ENCODE measurements at regions not wholly inside any gene's neighbourhood (a gene's known extent, or its start where the extent isn't known, plus 50 kb on each side); places are given as distances from the start of the nearest gene placed in this dataset.
"Not testable (repeated sequence)": the region's sequence is repeated elsewhere in the genome, so short reads cannot be mapped to it uniquely, and the experiment has no call there.

DNA sequence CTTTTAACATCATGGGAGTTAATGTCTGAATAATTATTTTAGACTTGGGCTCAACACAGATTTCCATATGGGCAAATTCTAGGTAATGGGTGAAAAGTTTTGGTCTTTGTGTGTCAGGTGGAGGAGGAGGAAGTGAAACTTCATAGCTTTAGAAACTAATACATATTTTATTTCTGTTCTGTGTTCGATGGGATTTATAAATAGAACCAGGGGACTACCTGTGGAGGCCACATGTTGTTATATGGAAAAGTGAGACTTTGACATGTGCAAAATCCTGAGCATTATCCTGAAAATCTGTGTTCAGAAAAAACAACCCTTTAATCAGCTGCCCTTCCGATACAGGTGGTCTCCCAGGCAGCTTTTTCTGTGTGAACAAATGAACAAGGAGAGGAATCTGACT is 209.5 kb downstream of the SOX2 start (continued):
- TF ChIP-seq, protein P1, sequence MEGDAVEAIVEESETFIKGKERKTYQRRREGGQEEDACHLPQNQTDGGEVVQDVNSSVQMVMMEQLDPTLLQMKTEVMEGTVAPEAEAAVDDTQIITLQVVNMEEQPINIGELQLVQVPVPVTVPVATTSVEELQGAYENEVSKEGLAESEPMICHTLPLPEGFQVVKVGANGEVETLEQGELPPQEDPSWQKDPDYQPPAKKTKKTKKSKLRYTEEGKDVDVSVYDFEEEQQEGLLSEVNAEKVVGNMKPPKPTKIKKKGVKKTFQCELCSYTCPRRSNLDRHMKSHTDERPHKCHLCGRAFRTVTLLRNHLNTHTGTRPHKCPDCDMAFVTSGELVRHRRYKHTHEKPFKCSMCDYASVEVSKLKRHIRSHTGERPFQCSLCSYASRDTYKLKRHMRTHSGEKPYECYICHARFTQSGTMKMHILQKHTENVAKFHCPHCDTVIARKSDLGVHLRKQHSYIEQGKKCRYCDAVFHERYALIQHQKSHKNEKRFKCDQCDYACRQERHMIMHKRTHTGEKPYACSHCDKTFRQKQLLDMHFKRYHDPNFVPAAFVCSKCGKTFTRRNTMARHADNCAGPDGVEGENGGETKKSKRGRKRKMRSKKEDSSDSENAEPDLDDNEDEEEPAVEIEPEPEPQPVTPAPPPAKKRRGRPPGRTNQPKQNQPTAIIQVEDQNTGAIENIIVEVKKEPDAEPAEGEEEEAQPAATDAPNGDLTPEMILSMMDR (IDR thresholded peaks at IDR 0.05; ENCODE audit: low read depth, low read length, missing input control), result no peak
- TF ChIP-seq RXRA (IDR thresholded peaks at IDR 0.05), result no peak
- no peak for TF ChIP-seq HNF4A (conservative IDR thresholded peaks at IDR 0.05)
- no peak for TF ChIP-seq HNF4G (IDR thresholded peaks at IDR 0.05)
- TF ChIP-seq SP1 (IDR thresholded peaks at IDR 0.05), result no peak
- TF ChIP-seq EGR1 (IDR thresholded peaks at IDR 0.05; ENCODE audit: low read depth in 2 of 2), result no peak
- no peak for TF ChIP-seq ATF3 (IDR thresholded peaks at IDR 0.05)
- no peak for TF ChIP-seq RAD21 (IDR thresholded peaks at IDR 0.05)

DNA sequence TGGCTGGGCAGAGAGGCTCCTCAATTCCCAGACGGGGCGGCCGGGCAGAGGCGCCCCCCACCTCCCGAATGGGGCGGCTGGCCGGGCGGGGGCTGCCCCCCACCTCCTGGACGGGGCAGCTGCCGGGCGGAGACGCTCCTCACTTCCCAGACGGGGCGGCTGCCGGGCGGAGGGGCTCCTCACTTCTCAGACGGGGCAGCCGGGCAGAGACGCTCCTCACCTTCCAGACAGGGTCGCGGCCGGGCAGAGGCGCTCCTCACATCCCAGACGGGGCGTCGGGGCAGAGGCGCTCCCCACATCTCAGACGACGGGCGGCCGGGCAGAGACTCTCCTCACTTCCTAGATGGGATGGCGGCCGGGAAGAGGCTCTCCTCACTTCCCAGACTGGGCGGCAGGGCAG is 214.1 kb downstream of the SOX2 start:
- not testable (repeated sequence) for H3K27me3 ChIP-seq (ENCODE audit: control insufficient read depth in 4 of 4, insufficient read depth in 4 of 4, low read length in 3 of 4); H3K27ac ChIP-seq (ENCODE audit: low read depth in 1 of 2, low read length in 2 of 2); H3K9me3 ChIP-seq (ENCODE audit: control insufficient read depth in 4 of 4, low read length in 3 of 4); H3K4me3 ChIP-seq (ENCODE audit: low read depth in 1 of 3, low read length in 3 of 3); H3K9ac ChIP-seq (ENCODE audit: low read depth in 1 of 2, low read length in 2 of 2); H3K36me3 ChIP-seq (ENCODE audit: control insufficient read depth in 4 of 4, insufficient read depth in 3 of 4, low read depth in 1 of 4, low read length in 3 of 4); H3K4me1 ChIP-seq (ENCODE audit: control insufficient read depth in 4 of 4, insufficient read depth in 4 of 4, low read length in 3 of 4); DNase-seq (ENCODE audit: low spot score)
- 89% methylated on average over 34 of the region's 34 CpGs for WGBS

DNA sequence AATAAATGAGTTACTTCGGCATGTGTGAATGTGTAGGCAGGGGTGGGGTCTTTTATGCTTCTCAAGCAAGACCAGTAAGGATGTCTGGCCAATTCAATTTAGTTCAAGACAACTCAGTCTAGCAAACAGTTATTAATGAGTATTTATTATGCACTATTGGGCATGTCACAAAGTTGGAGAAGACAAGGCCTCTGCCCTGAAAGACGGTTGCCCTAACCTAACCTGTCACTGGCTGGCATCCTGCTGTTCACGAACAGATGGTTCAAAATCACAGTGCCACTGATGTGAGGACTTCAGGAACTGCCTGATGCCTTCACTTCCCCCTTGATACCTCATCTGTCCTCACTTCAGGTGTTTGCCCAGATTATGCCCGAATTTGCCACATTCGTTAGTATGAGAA is 217.8 kb downstream of the SOX2 start:
- WGBS, result 81% methylated on average over 5 of the region's 5 CpGs
- no peak overlapping the region for H3K4me3 ChIP-seq (ENCODE audit: low read depth in 1 of 3, low read length in 3 of 3)
- no peak for TF ChIP-seq NR2F2 (IDR thresholded peaks at IDR 0.05)
- TF ChIP-seq, protein P2, sequence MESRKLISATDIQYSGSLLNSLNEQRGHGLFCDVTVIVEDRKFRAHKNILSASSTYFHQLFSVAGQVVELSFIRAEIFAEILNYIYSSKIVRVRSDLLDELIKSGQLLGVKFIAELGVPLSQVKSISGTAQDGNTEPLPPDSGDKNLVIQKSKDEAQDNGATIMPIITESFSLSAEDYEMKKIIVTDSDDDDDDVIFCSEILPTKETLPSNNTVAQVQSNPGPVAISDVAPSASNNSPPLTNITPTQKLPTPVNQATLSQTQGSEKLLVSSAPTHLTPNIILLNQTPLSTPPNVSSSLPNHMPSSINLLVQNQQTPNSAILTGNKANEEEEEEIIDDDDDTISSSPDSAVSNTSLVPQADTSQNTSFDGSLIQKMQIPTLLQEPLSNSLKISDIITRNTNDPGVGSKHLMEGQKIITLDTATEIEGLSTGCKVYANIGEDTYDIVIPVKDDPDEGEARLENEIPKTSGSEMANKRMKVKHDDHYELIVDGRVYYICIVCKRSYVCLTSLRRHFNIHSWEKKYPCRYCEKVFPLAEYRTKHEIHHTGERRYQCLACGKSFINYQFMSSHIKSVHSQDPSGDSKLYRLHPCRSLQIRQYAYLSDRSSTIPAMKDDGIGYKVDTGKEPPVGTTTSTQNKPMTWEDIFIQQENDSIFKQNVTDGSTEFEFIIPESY (IDR thresholded peaks at IDR 0.05), result no peak
- TF ChIP-seq HNF4A (conservative IDR thresholded peaks at IDR 0.05), result no peak
- TF ChIP-seq HNF4G (IDR thresholded peaks at IDR 0.05), result no peak
- no peak for TF ChIP-seq FOXA1 (IDR thresholded peaks at IDR 0.05)
- no peak for TF ChIP-seq SP1 (IDR thresholded peaks at IDR 0.05)
- TF ChIP-seq FOXA2 (IDR thresholded peaks at IDR 0.05), result no peak
- TF ChIP-seq ATF3 (IDR thresholded peaks at IDR 0.05), result no peak
- TF ChIP-seq RXRA (IDR thresholded peaks at IDR 0.05), result no peak
- no peak for TF ChIP-seq JUND (IDR thresholded peaks at IDR 0.05)
- no peak for DNase-seq (ENCODE audit: low spot score)
- H3K27me3 ChIP-seq (ENCODE audit: control insufficient read depth in 4 of 4, insufficient read depth in 4 of 4, low read length in 3 of 4), result no peaks in the 10 kb centered on the region
- H3K9me3 ChIP-seq (ENCODE audit: control insufficient read depth in 4 of 4, low read length in 3 of 4), result no peaks in the 10 kb centered on the region
- no peaks in the 10 kb centered on the region for H3K36me3 ChIP-seq (ENCODE audit: control insufficient read depth in 4 of 4, insufficient read depth in 3 of 4, low read depth in 1 of 4, low read length in 3 of 4)
- H3K4me1 ChIP-seq (ENCODE audit: control insufficient read depth in 4 of 4, insufficient read depth in 4 of 4, low read length in 3 of 4), result no peaks in the 10 kb centered on the region
- no peak overlapping the region for H3K27ac ChIP-seq (ENCODE audit: low read depth in 1 of 2, low read length in 2 of 2)
- no peak overlapping the region for H3K9ac ChIP-seq (ENCODE audit: low read depth in 1 of 2, low read length in 2 of 2)

- no peak overlapping the region for H3K4me3 ChIP-seq (ENCODE audit: low read depth in 1 of 3, low read length in 3 of 3)
- DNase-seq (ENCODE audit: low spot score), result no peak
- no peak overlapping the region for H3K9ac ChIP-seq (ENCODE audit: low read depth in 1 of 2, low read length in 2 of 2)
- H3K27me3 ChIP-seq (ENCODE audit: control insufficient read depth in 4 of 4, insufficient read depth in 4 of 4, low read length in 3 of 4), result no peaks in the 10 kb centered on the region
- TF ChIP-seq HNF4A (conservative IDR thresholded peaks at IDR 0.05), result no peak
- no peak for TF ChIP-seq JUND (IDR thresholded peaks at IDR 0.05)
- TF ChIP-seq NR2F2 (IDR thresholded peaks at IDR 0.05), result no peak
- no peak for TF ChIP-seq GABPA (IDR thresholded peaks at IDR 0.05 in 1 of 2, conservative IDR thresholded peaks at IDR 0.05 in 1 of 2)
- no peak for TF ChIP-seq EGR1 (IDR thresholded peaks at IDR 0.05; ENCODE audit: low read depth in 2 of 2)
- no peak for TF ChIP-seq YY1 (IDR thresholded peaks at IDR 0.05)
- TF ChIP-seq RXRA (IDR thresholded peaks at IDR 0.05), result no peak
- no peak for TF ChIP-seq HNF4G (IDR thresholded peaks at IDR 0.05)
- no peak overlapping the region for H3K27ac ChIP-seq (ENCODE audit: low read depth in 1 of 2, low read length in 2 of 2)
- WGBS, result 77% methylated on average over 4 of the region's 4 CpGs
- H3K9me3 ChIP-seq (ENCODE audit: control insufficient read depth in 4 of 4, low read length in 3 of 4), result no peaks in the 10 kb centered on the region
- H3K4me1 ChIP-seq (ENCODE audit: control insufficient read depth in 4 of 4, insufficient read depth in 4 of 4, low read length in 3 of 4), result no peaks in the 10 kb centered on the region
- no peaks in the 10 kb centered on the region for H3K36me3 ChIP-seq (ENCODE audit: control insufficient read depth in 4 of 4, insufficient read depth in 3 of 4, low read depth in 1 of 4, low read length in 3 of 4)
Measured at GRCh38 chr3:181930105-181930504, 218.4 kb downstream of the SOX2 start.
